GM12892 (cell line): ENCODE measurements at regions not wholly inside any gene's neighbourhood (a gene's known extent, or its start where the extent isn't known, plus 50 kb on each side); places are given as distances from the start of the nearest gene placed in this dataset.

Source experiments
- DNase-seq: peaks from one replicate; pipeline ENCODE4 v3.0.0; 2011; ENCODE audit not compliant: insufficient read length
- FAIRE-seq: peaks from 2 replicates; lab custom pipeline; 2011; peaks lifted over from hg19 to GRCh38; lab: Jason Lieb, UNC
- POLR2A ChIP-seq: IDR thresholded peaks from 2 replicates; pipeline ENCODE4 v1.6.1; 2011; ENCODE audit warnings: low read depth, low read length, control low read depth
- POLR2AphosphoS5 ChIP-seq: IDR thresholded peaks from 2 replicates; pipeline ENCODE4 v1.6.1; 2011; ENCODE audit warnings: low read depth, low read length, control low read depth
- TAF1 ChIP-seq: IDR thresholded peaks from 2 replicates; pipeline ENCODE4 v1.6.1; 2011; ENCODE audit warnings: low read depth, mild to moderate bottlenecking, control low read depth, low read length, borderline replicate concordance

GRCh38 chr1:14476170-14476955, 122.1 kb upstream of the KAZN start:
- FAIRE-seq (no peak), DNase-seq (no peak)
- TF ChIP-seq POLR2A (no peak), POLR2AphosphoS5 (no peak), TAF1 (no peak)

- DNase-seq, result no peak
- TF ChIP-seq POLR2A (no peak), POLR2AphosphoS5 (no peak), TAF1 (no peak)
- FAIRE-seq, result no peak
Observed at GRCh38 chr1:14478120-14478519, 120.4 kb upstream of the KAZN start.

GRCh38 chr1:14479865-14480264, 118.6 kb upstream of the KAZN start:
- TF ChIP-seq POLR2A (no peak), TAF1 (no peak), POLR2AphosphoS5 (no peak)
- DNase-seq (no peak), FAIRE-seq (no peak)

GRCh38 chr1:14482784-14483450, 115.6 kb upstream of the KAZN start:
- no peak for TF ChIP-seq POLR2AphosphoS5
- TF ChIP-seq POLR2A, result no peak
- no peak for TF ChIP-seq TAF1
- DNase-seq (no peak), FAIRE-seq (no peak)

GRCh38 chr1:14485285-14485684, 113.2 kb upstream of the KAZN start:
- FAIRE-seq, result no peak

GRCh38 chr1:14486401-14487201, 111.9 kb upstream of the KAZN start:
- TF ChIP-seq POLR2A (no peak), TAF1 (no peak), POLR2AphosphoS5 (no peak)
- no peak for DNase-seq
- FAIRE-seq, result no peak

More at GRCh38 chr1:14485285-14485684, 113.2 kb upstream of the KAZN start:
- TF ChIP-seq TAF1 (no peak), POLR2A (no peak), POLR2AphosphoS5 (no peak)
- no peak for DNase-seq

- TF ChIP-seq TAF1 (no peak), POLR2AphosphoS5 (no peak), POLR2A (no peak)
- DNase-seq (no peak), FAIRE-seq (no peak)
Observed at GRCh38 chr1:14487671-14488070, 110.8 kb upstream of the KAZN start.

GRCh38 chr1:14494911-14495310, 103.6 kb upstream of the KAZN start:
- DNase-seq, result no peak
- FAIRE-seq, result no peak
- no peak for TF ChIP-seq POLR2A
- no peak for TF ChIP-seq TAF1
- no peak for TF ChIP-seq POLR2AphosphoS5

GRCh38 chr1:14495381-14495780, 103.1 kb upstream of the KAZN start:
- TF ChIP-seq POLR2AphosphoS5 (no peak), TAF1 (no peak)
- DNase-seq (no peak), FAIRE-seq (no peak)

- no peak for DNase-seq
- FAIRE-seq, result no peak
- TF ChIP-seq TAF1 (no peak), POLR2AphosphoS5 (no peak), POLR2A (no peak)
Observed at GRCh38 chr1:14495996-14496395, 102.5 kb upstream of the KAZN start.

GRCh38 chr1:14498839-14499238, 99.6 kb upstream of the KAZN start:
- TF ChIP-seq POLR2AphosphoS5 (no peak), TAF1 (no peak), POLR2A (no peak)
- no peak for FAIRE-seq
- no peak for DNase-seq
